ENCODE measurements at regions not wholly inside any gene's neighbourhood (a gene's known extent, or its start where the extent isn't known, plus 50 kb on each side); places are given as distances from the start of the nearest gene placed in this dataset.

GRCh38 chr12:60834372-60834771 lies 1238.5 kb downstream of the SLC16A7 start:
- no peak overlapping the region for H3K4me3 ChIP-seq (ENCODE audit: low read depth in 1 of 2, low read length in 2 of 2)

GRCh38 chr12:60834806-60835205 lies 1239.0 kb downstream of the SLC16A7 start:
- 74 to 75% methylated on average over 3 of the region's 3 CpGs for WGBS, 2 donors

More at GRCh38 chr12:60834372-60834771, 1238.5 kb downstream of the SLC16A7 start:
- no peaks in the 10 kb centered on the region for H3K9me3 ChIP-seq (ENCODE audit: control insufficient read depth in 2 of 2, insufficient read depth in 1 of 2, low read depth in 1 of 2, low read length in 1 of 2)
- no peaks in the 10 kb centered on the region for H3K36me3 ChIP-seq (ENCODE audit: control insufficient read depth in 2 of 2, insufficient read depth in 2 of 2, low read length in 1 of 2)
- H3K4me1 ChIP-seq (ENCODE audit: control insufficient read depth in 2 of 2, insufficient read depth in 2 of 2, low read length in 1 of 2): no peaks in the 10 kb centered on the region
- H3K27me3 ChIP-seq (ENCODE audit: control insufficient read depth in 1 of 2, insufficient read depth in 2 of 2, low read length in 2 of 2): no peaks in the 10 kb centered on the region
- H3K27ac ChIP-seq (ENCODE audit: low read depth in 2 of 2, low read length in 1 of 2): no peak overlapping the region

GRCh38 chr12:60836651-60837050 lies 1240.8 kb downstream of the SLC16A7 start:
- H3K36me3 ChIP-seq (ENCODE audit: control insufficient read depth in 2 of 2, insufficient read depth in 2 of 2, low read length in 1 of 2): no peaks in the 10 kb centered on the region
- no peaks in the 10 kb centered on the region for H3K27me3 ChIP-seq (ENCODE audit: control insufficient read depth in 1 of 2, insufficient read depth in 2 of 2, low read length in 2 of 2)
- no peaks in the 10 kb centered on the region for H3K9me3 ChIP-seq (ENCODE audit: control insufficient read depth in 2 of 2, insufficient read depth in 1 of 2, low read depth in 1 of 2, low read length in 1 of 2)
- 82 to 83% methylated on average over 1 of the region's 1 CpG for WGBS, 2 donors
- no peaks in the 10 kb centered on the region for H3K4me1 ChIP-seq (ENCODE audit: control insufficient read depth in 2 of 2, insufficient read depth in 2 of 2, low read length in 1 of 2)
- H3K27ac ChIP-seq (ENCODE audit: low read depth in 2 of 2, low read length in 1 of 2): no peak overlapping the region
- H3K4me3 ChIP-seq (ENCODE audit: low read depth in 1 of 2, low read length in 2 of 2): no peak overlapping the region

More at GRCh38 chr12:60834806-60835205, 1239.0 kb downstream of the SLC16A7 start:
- Histone ChIP-seq H3K4me3 (ENCODE audit: low read depth in 1 of 2, low read length in 2 of 2) (no peak overlapping the region), H3K9me3 (ENCODE audit: control insufficient read depth in 2 of 2, insufficient read depth in 1 of 2, low read depth in 1 of 2, low read length in 1 of 2) (no peaks in the 10 kb centered on the region), H3K27ac (ENCODE audit: low read depth in 2 of 2, low read length in 1 of 2) (no peak overlapping the region), H3K4me1 (ENCODE audit: control insufficient read depth in 2 of 2, insufficient read depth in 2 of 2, low read length in 1 of 2) (no peaks in the 10 kb centered on the region), H3K27me3 (ENCODE audit: control insufficient read depth in 1 of 2, insufficient read depth in 2 of 2, low read length in 2 of 2) (no peaks in the 10 kb centered on the region), H3K36me3 (ENCODE audit: control insufficient read depth in 2 of 2, insufficient read depth in 2 of 2, low read length in 1 of 2) (no peaks in the 10 kb centered on the region)

GRCh38 chr12:60842181-60842580 lies 1246.4 kb downstream of the SLC16A7 start:
- Histone ChIP-seq H3K27me3 (ENCODE audit: control insufficient read depth in 1 of 2, insufficient read depth in 2 of 2, low read length in 2 of 2) (no peaks in the 10 kb centered on the region), H3K36me3 (ENCODE audit: control insufficient read depth in 2 of 2, insufficient read depth in 2 of 2, low read length in 1 of 2) (no peaks in the 10 kb centered on the region), H3K4me3 (ENCODE audit: low read depth in 1 of 2, low read length in 2 of 2) (no peak overlapping the region), H3K9me3 (ENCODE audit: control insufficient read depth in 2 of 2, insufficient read depth in 1 of 2, low read depth in 1 of 2, low read length in 1 of 2) (no peaks in the 10 kb centered on the region), H3K4me1 (ENCODE audit: control insufficient read depth in 2 of 2, insufficient read depth in 2 of 2, low read length in 1 of 2) (no peaks in the 10 kb centered on the region), H3K27ac (ENCODE audit: low read depth in 2 of 2, low read length in 1 of 2) (no peak overlapping the region)
- 45 to 56% methylated on average over 2 of the region's 2 CpGs for WGBS, 2 donors

- H3K4me1 ChIP-seq (ENCODE audit: control insufficient read depth in 2 of 2, insufficient read depth in 2 of 2, low read length in 1 of 2): no peaks in the 10 kb centered on the region
- H3K27me3 ChIP-seq (ENCODE audit: control insufficient read depth in 1 of 2, insufficient read depth in 2 of 2, low read length in 2 of 2): no peaks in the 10 kb centered on the region
- no peaks in the 10 kb centered on the region for H3K9me3 ChIP-seq (ENCODE audit: control insufficient read depth in 2 of 2, insufficient read depth in 1 of 2, low read depth in 1 of 2, low read length in 1 of 2)
- no peak overlapping the region for H3K4me3 ChIP-seq (ENCODE audit: low read depth in 1 of 2, low read length in 2 of 2)
- no peak overlapping the region for H3K27ac ChIP-seq (ENCODE audit: low read depth in 2 of 2, low read length in 1 of 2)
- no peaks in the 10 kb centered on the region for H3K36me3 ChIP-seq (ENCODE audit: control insufficient read depth in 2 of 2, insufficient read depth in 2 of 2, low read length in 1 of 2)
These were observed 1248.3 kb downstream of the SLC16A7 start for GRCh38 chr12:60844101-60844500.

- no peak overlapping the region for H3K4me3 ChIP-seq (ENCODE audit: low read depth in 1 of 2, low read length in 2 of 2)
- no peak overlapping the region for H3K27ac ChIP-seq (ENCODE audit: low read depth in 2 of 2, low read length in 1 of 2)
- no peaks in the 10 kb centered on the region for H3K9me3 ChIP-seq (ENCODE audit: control insufficient read depth in 2 of 2, insufficient read depth in 1 of 2, low read depth in 1 of 2, low read length in 1 of 2)
- H3K27me3 ChIP-seq (ENCODE audit: control insufficient read depth in 1 of 2, insufficient read depth in 2 of 2, low read length in 2 of 2): no peaks in the 10 kb centered on the region
- no peaks in the 10 kb centered on the region for H3K4me1 ChIP-seq (ENCODE audit: control insufficient read depth in 2 of 2, insufficient read depth in 2 of 2, low read length in 1 of 2)
- 84% methylated on average over 1 of the region's 1 CpG for WGBS, 2 donors
- no peaks in the 10 kb centered on the region for H3K36me3 ChIP-seq (ENCODE audit: control insufficient read depth in 2 of 2, insufficient read depth in 2 of 2, low read length in 1 of 2)
These were observed 1249.0 kb downstream of the SLC16A7 start for GRCh38 chr12:60844875-60845274.

GRCh38 chr12:60845696-60846095 lies 1249.9 kb downstream of the SLC16A7 start:
- H3K36me3 ChIP-seq (ENCODE audit: control insufficient read depth in 2 of 2, insufficient read depth in 2 of 2, low read length in 1 of 2): no peaks in the 10 kb centered on the region
- no peaks in the 10 kb centered on the region for H3K9me3 ChIP-seq (ENCODE audit: control insufficient read depth in 2 of 2, insufficient read depth in 1 of 2, low read depth in 1 of 2, low read length in 1 of 2)
- no peaks in the 10 kb centered on the region for H3K4me1 ChIP-seq (ENCODE audit: control insufficient read depth in 2 of 2, insufficient read depth in 2 of 2, low read length in 1 of 2)
- no peak overlapping the region for H3K4me3 ChIP-seq (ENCODE audit: low read depth in 1 of 2, low read length in 2 of 2)
- H3K27ac ChIP-seq (ENCODE audit: low read depth in 2 of 2, low read length in 1 of 2): no peak overlapping the region
- H3K27me3 ChIP-seq (ENCODE audit: control insufficient read depth in 1 of 2, insufficient read depth in 2 of 2, low read length in 2 of 2): no peaks in the 10 kb centered on the region
- WGBS, 2 donors: 65 to 66% methylated on average over 4 of the region's 4 CpGs

- no peaks in the 10 kb centered on the region for H3K4me1 ChIP-seq (ENCODE audit: control insufficient read depth in 2 of 2, insufficient read depth in 2 of 2, low read length in 1 of 2)
- no peak overlapping the region for H3K27ac ChIP-seq (ENCODE audit: low read depth in 2 of 2, low read length in 1 of 2)
- H3K9me3 ChIP-seq (ENCODE audit: control insufficient read depth in 2 of 2, insufficient read depth in 1 of 2, low read depth in 1 of 2, low read length in 1 of 2): no peaks in the 10 kb centered on the region
- H3K4me3 ChIP-seq (ENCODE audit: low read depth in 1 of 2, low read length in 2 of 2): no peak overlapping the region
- WGBS, 2 donors: 70 to 78% methylated on average over 4 of the region's 4 CpGs
- no peaks in the 10 kb centered on the region for H3K27me3 ChIP-seq (ENCODE audit: control insufficient read depth in 1 of 2, insufficient read depth in 2 of 2, low read length in 2 of 2)
- H3K36me3 ChIP-seq (ENCODE audit: control insufficient read depth in 2 of 2, insufficient read depth in 2 of 2, low read length in 1 of 2): no peaks in the 10 kb centered on the region
These were observed 1251.5 kb downstream of the SLC16A7 start for GRCh38 chr12:60847281-60847680.

- H3K36me3 ChIP-seq (ENCODE audit: control insufficient read depth in 2 of 2, insufficient read depth in 2 of 2, low read length in 1 of 2): no peaks in the 10 kb centered on the region
- no peak overlapping the region for H3K4me3 ChIP-seq (ENCODE audit: low read depth in 1 of 2, low read length in 2 of 2)
- H3K27ac ChIP-seq (ENCODE audit: low read depth in 2 of 2, low read length in 1 of 2): no peak overlapping the region
- WGBS, 2 donors: 55 to 60% methylated on average over 3 of the region's 3 CpGs
- no peaks in the 10 kb centered on the region for H3K27me3 ChIP-seq (ENCODE audit: control insufficient read depth in 1 of 2, insufficient read depth in 2 of 2, low read length in 2 of 2)
- H3K4me1 ChIP-seq (ENCODE audit: control insufficient read depth in 2 of 2, insufficient read depth in 2 of 2, low read length in 1 of 2): no peaks in the 10 kb centered on the region
- no peaks in the 10 kb centered on the region for H3K9me3 ChIP-seq (ENCODE audit: control insufficient read depth in 2 of 2, insufficient read depth in 1 of 2, low read depth in 1 of 2, low read length in 1 of 2)
These were observed 1253.9 kb downstream of the SLC16A7 start for GRCh38 chr12:60849723-60850122.

GRCh38 chr12:60853407-60853806 lies 1257.6 kb downstream of the SLC16A7 start:
- Histone ChIP-seq H3K9me3 (ENCODE audit: control insufficient read depth in 2 of 2, insufficient read depth in 1 of 2, low read depth in 1 of 2, low read length in 1 of 2) (no peaks in the 10 kb centered on the region), H3K4me3 (ENCODE audit: low read depth in 1 of 2, low read length in 2 of 2) (no peak overlapping the region), H3K27ac (ENCODE audit: low read depth in 2 of 2, low read length in 1 of 2) (no peak overlapping the region), H3K4me1 (ENCODE audit: control insufficient read depth in 2 of 2, insufficient read depth in 2 of 2, low read length in 1 of 2) (no peaks in the 10 kb centered on the region), H3K27me3 (ENCODE audit: control insufficient read depth in 1 of 2, insufficient read depth in 2 of 2, low read length in 2 of 2) (no peaks in the 10 kb centered on the region), H3K36me3 (ENCODE audit: control insufficient read depth in 2 of 2, insufficient read depth in 2 of 2, low read length in 1 of 2) (no peaks in the 10 kb centered on the region)
- WGBS, 2 donors: 50 to 55% methylated on average over 2 of the region's 2 CpGs
